Right lobe of liver (tissue), 6 donors: ENCODE measurements at regions not wholly inside any gene's neighbourhood (a gene's known extent, or its start where the extent isn't known, plus 50 kb on each side); places are given as distances from the start of the nearest gene placed in this dataset.

Experiments
- ATAC-seq, 4 donors: fragments of 200-7000 bp; cut with Tn5 transposase; one replicate each; pipeline ENCODE4 v1.9.1; 2020; ENCODE audit warnings: mild to moderate bottlenecking in 4 of 4, moderate library complexity in 4 of 4
- DNase-seq, 3 donors: peaks; one replicate each; pipeline ENCODE4 v3.0.0-alpha.2; 2020
- H3K27ac ChIP-seq, 3 donors: fragments of 200-600 bp; one replicate each; pipeline ENCODE4 v1.8.0; 2022
- H3K27me3 ChIP-seq, 2 donors: fragments of 200-600 bp; one replicate each; pipeline ENCODE4 v1.8.0; 2022
- H3K36me3 ChIP-seq, 4 donors: fragments of 200-600 bp; sonication (generic) in 1 of 4; one replicate each; pipeline versions ENCODE4 v1.5.1 to v1.8.0; 2017 to 2022; ENCODE audit warnings: control low read depth in 1 of 4
- H3K4me1 ChIP-seq, 4 donors: fragments of 200-600 bp; sonication (generic) in 1 of 4; one replicate each; pipeline versions ENCODE4 v1.5.1 to v1.8.0; 2017 to 2022; ENCODE audit warnings: control low read depth in 1 of 4
- H3K4me3 ChIP-seq, 3 donors: fragments of 200-600 bp; one replicate each; pipeline ENCODE4 v1.8.0; 2022
- H3K9me3 ChIP-seq, 4 donors: fragments of 200-600 bp; sonication (generic) in 1 of 4; one replicate each; pipeline versions ENCODE4 v1.5.1 to v1.8.0; 2017 to 2022; ENCODE audit warnings: control low read depth in 1 of 4
- POLR2A ChIP-seq: fragments of 450-650 bp; IDR thresholded peaks from one replicate; pipeline ENCODE4 v1.6.1; 2017; ENCODE audit warnings: antibody characterized with exemption, mild to moderate bottlenecking
- WGBS: methylation state at CpG from one replicate; pipeline ENCODE4 v1.1.6; 2018; ENCODE audit warnings: low coverage, low lambda C conversion rate; ENCODE audit not compliant: insufficient coverage; ENCODE audit errors: missing lambda C conversion rate; 5-methylcytosine and 5-hydroxymethylcytosine counted together
- intact Hi-C, 2 donors: fragments of 100-400 bp; cut with DNase I; formaldehyde crosslinking; loops; one replicate each; pipeline versions ENCODE4 v1.11.2 to v1.14.1; 2022
- TF ChIP-seq, protein P1 (sequence below), 4 donors: fragments of 200-600 bp in 3 of 4; fragments of 450-650 bp in 1 of 4; IDR thresholded peaks; one replicate each; pipeline versions ENCODE4 v1.5.1 to v1.8.0; 2016 to 2022; ENCODE audit warnings: antibody characterized with exemption in 4 of 4, mild to moderate bottlenecking in 2 of 4
- donor health status: DM: no; HTN: yes; CAD: no.
- donor health status: DM: no; HTN: no; CAD: no.
- donor health status: DM: no; HTN: no; CAD: no.
- donor health status: DM: no; HTN: yes; CAD: no.
- donor health status: DM: no; HTN: yes; CAD: no.

DNA sequence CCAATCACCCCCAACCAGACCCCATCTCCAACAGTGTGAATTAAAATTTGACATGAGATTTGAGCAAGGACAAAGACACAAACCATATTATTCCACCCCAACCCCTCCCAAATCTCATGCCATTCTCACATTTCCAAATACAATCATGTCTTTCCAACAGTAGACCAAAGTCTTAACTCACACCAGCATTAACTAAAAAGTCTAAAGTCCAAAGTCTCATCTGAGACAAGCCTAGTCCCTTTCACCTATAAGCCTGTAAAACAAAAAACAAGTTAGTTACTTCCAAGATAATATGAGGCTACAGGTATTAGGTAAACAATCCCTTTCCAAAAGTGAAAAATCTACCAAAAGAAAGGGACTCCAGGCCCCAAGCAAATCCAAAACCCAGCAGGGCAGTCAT is 140.6 kb upstream of the NR4A3 start:
- DNase-seq: no peak
- ATAC-seq: peak; percentile 58 to 85 (median 62)
- Histone ChIP-seq H3K27ac (peak overlapping the region in 1 of 3 donors; percentile 56), H3K4me3 (no peak overlapping the region), H3K9me3 (peaks cover 0 to 3% (median 0%) of the 10 kb centered on the region in 4 donors), H3K27me3 (no peaks in the 10 kb centered on the region), H3K4me1 (peaks cover 0 to 5% (median 0%) of the 10 kb centered on the region in 4 donors), H3K36me3 (no peaks in the 10 kb centered on the region)
- intact Hi-C loops: no loop called here
- no peak for TF ChIP-seq POLR2A
- TF ChIP-seq, protein P1, sequence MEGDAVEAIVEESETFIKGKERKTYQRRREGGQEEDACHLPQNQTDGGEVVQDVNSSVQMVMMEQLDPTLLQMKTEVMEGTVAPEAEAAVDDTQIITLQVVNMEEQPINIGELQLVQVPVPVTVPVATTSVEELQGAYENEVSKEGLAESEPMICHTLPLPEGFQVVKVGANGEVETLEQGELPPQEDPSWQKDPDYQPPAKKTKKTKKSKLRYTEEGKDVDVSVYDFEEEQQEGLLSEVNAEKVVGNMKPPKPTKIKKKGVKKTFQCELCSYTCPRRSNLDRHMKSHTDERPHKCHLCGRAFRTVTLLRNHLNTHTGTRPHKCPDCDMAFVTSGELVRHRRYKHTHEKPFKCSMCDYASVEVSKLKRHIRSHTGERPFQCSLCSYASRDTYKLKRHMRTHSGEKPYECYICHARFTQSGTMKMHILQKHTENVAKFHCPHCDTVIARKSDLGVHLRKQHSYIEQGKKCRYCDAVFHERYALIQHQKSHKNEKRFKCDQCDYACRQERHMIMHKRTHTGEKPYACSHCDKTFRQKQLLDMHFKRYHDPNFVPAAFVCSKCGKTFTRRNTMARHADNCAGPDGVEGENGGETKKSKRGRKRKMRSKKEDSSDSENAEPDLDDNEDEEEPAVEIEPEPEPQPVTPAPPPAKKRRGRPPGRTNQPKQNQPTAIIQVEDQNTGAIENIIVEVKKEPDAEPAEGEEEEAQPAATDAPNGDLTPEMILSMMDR (IDR thresholded peaks at IDR 0.05): no peak

DNA sequence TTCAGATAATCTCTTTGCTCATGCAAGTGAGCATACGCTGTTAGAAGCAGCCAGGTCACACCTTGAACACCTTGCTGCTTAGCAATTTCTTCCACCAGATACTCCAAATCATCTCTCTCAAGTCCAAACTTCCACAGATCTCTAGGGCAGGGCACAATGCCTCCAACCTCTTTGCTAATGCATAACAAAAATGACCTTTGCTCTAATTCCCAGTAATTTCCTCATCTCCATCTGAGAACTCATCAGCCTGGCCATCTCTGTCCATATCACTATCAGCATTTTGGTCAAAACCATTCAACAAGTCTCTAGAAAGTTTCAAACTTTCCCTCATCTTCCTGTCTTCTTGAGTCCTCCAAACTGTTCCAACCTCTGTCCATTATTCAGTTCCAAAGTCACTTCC is 139.3 kb upstream of the NR4A3 start:
- Histone ChIP-seq H3K4me1 (peaks cover 0 to 5% (median 0%) of the 10 kb centered on the region in 4 donors), H3K27ac (no peak overlapping the region), H3K9me3 (no peaks in the 10 kb centered on the region), H3K36me3 (no peaks in the 10 kb centered on the region), H3K27me3 (no peaks in the 10 kb centered on the region), H3K4me3 (no peak overlapping the region)
- no peak for TF ChIP-seq POLR2A
- TF ChIP-seq, protein P1 (IDR thresholded peaks at IDR 0.05): no peak
- peak in 2 of 4 donors; percentile 42 to 58 for ATAC-seq
- DNase-seq: no peak
- WGBS: 79% methylated on average over 1 of the region's 1 CpG
- intact Hi-C loops: no loop called here

DNA sequence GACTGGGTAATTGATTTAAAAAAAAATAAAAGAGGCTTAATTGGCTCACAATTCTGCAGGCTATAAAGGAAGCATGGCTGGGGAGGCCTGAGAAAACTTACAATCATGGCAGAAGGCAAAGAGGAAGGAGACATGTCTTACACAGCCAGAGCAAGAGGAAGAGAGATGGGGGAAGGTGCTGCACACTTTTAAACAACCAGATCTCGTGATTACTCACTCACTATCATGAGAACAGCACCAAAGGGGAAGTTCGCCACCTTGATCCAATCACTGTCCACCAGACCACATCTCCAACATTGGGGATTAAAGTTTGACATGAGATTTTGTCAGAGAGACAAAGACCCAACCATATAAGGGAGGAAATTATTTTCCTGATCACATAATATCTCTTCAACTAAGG is 138.8 kb upstream of the NR4A3 start:
- Histone ChIP-seq H3K4me1 (peaks cover 0 to 5% (median 0%) of the 10 kb centered on the region in 4 donors), H3K9me3 (no peaks in the 10 kb centered on the region), H3K36me3 (no peaks in the 10 kb centered on the region), H3K27ac (no peak overlapping the region), H3K4me3 (no peak overlapping the region), H3K27me3 (no peaks in the 10 kb centered on the region)
- ATAC-seq (peak in 1 of 4 donors; percentile 34), DNase-seq (no peak)
- TF ChIP-seq POLR2A: no peak
- TF ChIP-seq, protein P1 (IDR thresholded peaks at IDR 0.05): no peak
- intact Hi-C loops: no loop called here
- 65% methylated on average over 2 of the region's 2 CpGs for WGBS

DNA sequence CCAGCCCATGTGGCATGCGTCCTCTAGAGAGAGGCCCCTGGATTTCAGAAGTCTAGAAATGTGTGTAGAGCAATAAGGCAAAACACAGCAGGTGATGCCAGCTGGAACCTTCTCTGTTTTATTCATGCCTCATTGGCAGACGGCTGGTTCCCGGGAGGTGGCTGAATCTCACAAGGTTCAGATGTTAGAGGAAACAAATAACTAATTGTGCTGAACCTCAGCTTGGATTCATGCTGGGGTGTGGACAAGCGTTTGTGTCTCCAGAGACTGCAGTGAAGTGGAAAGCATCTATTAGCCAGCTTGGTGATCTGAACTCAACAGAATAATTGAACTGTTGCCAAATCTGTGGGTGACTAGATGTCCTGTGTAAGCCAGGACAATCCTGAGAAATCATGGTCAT is 131.1 kb upstream of the NR4A3 start:
- no peaks in the 10 kb centered on the region for H3K9me3 ChIP-seq
- no peak overlapping the region for H3K27ac ChIP-seq
- WGBS: 50% methylated on average over 2 of the region's 4 CpGs
- intact Hi-C loops: no loop called here
- ATAC-seq (no peak), DNase-seq (no peak)
- H3K36me3 ChIP-seq: no peaks in the 10 kb centered on the region
- TF ChIP-seq, protein P1 (IDR thresholded peaks at IDR 0.05): no peak
- TF ChIP-seq POLR2A: no peak
- H3K4me1 ChIP-seq: no peaks in the 10 kb centered on the region
- no peak overlapping the region for H3K4me3 ChIP-seq
- H3K27me3 ChIP-seq: no peaks in the 10 kb centered on the region

DNA sequence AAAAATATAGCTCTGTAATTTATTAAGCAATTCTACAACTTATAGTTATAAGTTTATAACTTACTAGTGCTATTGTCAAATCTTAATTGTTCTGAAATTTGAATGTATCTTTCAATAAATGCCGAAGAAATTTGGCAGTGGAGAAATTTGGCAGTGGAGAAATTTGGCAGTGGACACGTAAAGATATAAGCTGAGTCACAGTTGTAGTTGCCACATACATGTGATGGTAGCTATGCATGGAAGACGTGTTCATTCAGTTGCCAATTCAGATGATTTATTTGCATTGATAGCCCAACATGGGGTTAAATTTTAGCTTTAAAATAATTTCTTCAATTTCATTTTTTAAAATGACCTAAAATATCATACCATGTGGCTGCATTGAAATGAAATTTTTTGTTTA is 127.8 kb upstream of the NR4A3 start:
- WGBS: 71% methylated on average over 3 of the region's 3 CpGs
- TF ChIP-seq POLR2A: no peak
- TF ChIP-seq, protein P1 (IDR thresholded peaks at IDR 0.05): no peak
- no peak for ATAC-seq

More for the DNA sequence above, 127.8 kb upstream of the NR4A3 start:
- intact Hi-C loops: no loop called here
- Histone ChIP-seq H3K27me3 (no peaks in the 10 kb centered on the region), H3K9me3 (no peaks in the 10 kb centered on the region), H3K27ac (no peak overlapping the region), H3K4me1 (no peaks in the 10 kb centered on the region), H3K4me3 (no peak overlapping the region), H3K36me3 (no peaks in the 10 kb centered on the region)
- DNase-seq: no peak
